PFSK-1 (cell line): ENCODE measurements at regions not wholly inside any gene's neighbourhood (a gene's known extent, or its start where the extent isn't known, plus 50 kb on each side); places are given as distances from the start of the nearest gene placed in this dataset.

Source experiments
- FOXP2 ChIP-seq: optimal IDR thresholded peaks from 2 replicates; pipeline ENCODE3; 2011; ENCODE audit warnings: borderline replicate concordance, control low read depth, inconsistent platforms; ENCODE audit not compliant: insufficient read depth; ENCODE audit errors: extremely low read length, extremely low read depth
- POLR2AphosphoS5 ChIP-seq: IDR thresholded peaks from 2 replicates; pipeline ENCODE4 v1.6.1; 2012; ENCODE audit warnings: low read depth, mild to moderate bottlenecking, control low read depth, low read length, moderate library complexity
- REST ChIP-seq, 2 experiments: IDR thresholded peaks; 2 replicates each; pipeline versions ENCODE4 v1.6.1 to v1.8.0; 2011 to 2012; ENCODE audit warnings: low read depth in 2 of 2, low read length in 2 of 2, control low read depth in 1 of 2, inconsistent platforms in 1 of 2, mild to moderate bottlenecking in 1 of 2, moderate library complexity in 1 of 2; ENCODE audit not compliant: insufficient read depth in 1 of 2
- SIN3A ChIP-seq: IDR thresholded peaks from 2 replicates; pipeline ENCODE4 v1.6.1; 2012; ENCODE audit warnings: mild to moderate bottlenecking, low read length, moderate library complexity, borderline replicate concordance; ENCODE audit not compliant: insufficient read depth
- TAF1 ChIP-seq: IDR thresholded peaks from 2 replicates; pipeline ENCODE4 v1.6.1; 2012; ENCODE audit warnings: low read length, control low read depth, borderline replicate concordance; ENCODE audit not compliant: insufficient read depth

DNA sequence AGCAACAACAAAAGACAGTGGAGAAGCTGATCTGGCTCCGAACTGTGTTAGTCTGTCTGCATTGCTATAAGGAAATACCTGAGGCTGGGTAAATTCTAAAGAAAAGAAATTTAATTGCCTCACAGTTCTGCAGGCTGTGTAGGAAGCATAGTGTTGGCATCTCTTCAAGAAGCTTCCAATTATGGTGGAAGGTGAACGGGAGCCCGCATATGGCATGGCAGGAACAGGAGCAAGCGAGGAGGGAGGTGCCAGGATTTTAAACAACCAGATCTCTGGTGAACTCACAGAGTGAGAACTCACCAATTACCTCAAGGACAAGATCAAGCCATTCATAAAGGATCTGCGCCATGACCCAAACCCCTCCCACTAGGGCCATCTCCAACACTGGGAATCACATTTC lies 293.5 kb downstream of the SMOC2 start:
- TF ChIP-seq REST (IDR thresholded peaks at IDR 0.05; ENCODE audit: insufficient read depth in 1 of 2, low read depth in 2 of 2, low read length in 2 of 2) (no peak), FOXP2 (no peak), SIN3A (no peak), POLR2AphosphoS5 (no peak), TAF1 (no peak)

DNA sequence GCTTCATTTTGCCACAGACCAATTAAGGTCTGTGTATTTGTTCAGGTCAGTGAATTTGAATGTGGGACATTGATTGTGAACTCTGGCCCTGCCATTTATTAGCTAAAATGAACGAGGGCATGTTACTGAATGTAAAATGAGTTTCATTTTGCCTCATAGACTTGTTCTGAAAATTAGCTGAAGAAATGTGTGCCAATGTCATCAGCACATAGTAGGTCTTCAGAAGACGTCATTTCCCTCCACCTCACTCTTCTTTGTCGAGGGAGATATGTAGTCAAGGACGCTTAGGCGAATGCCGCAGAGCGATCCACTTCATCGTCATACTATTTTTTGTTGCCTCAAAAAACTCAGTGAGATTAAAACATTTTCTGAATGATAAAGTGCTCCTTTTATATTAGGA lies 291.7 kb downstream of the SMOC2 start:
- TF ChIP-seq FOXP2, result no peak
- no peak for TF ChIP-seq TAF1
- no peak for TF ChIP-seq SIN3A
- TF ChIP-seq POLR2AphosphoS5, result no peak
- no peak for TF ChIP-seq REST (IDR thresholded peaks at IDR 0.05; ENCODE audit: insufficient read depth in 1 of 2, low read depth in 2 of 2, low read length in 2 of 2)

- no peak for TF ChIP-seq REST (IDR thresholded peaks at IDR 0.05; ENCODE audit: insufficient read depth in 1 of 2, low read depth in 2 of 2, low read length in 2 of 2)
- TF ChIP-seq SIN3A, result no peak
- no peak for TF ChIP-seq POLR2AphosphoS5
- TF ChIP-seq TAF1, result no peak
- no peak for TF ChIP-seq FOXP2
Observed at GRCh38 chr6:168730931-168731716, 290.1 kb downstream of the SMOC2 start.

DNA sequence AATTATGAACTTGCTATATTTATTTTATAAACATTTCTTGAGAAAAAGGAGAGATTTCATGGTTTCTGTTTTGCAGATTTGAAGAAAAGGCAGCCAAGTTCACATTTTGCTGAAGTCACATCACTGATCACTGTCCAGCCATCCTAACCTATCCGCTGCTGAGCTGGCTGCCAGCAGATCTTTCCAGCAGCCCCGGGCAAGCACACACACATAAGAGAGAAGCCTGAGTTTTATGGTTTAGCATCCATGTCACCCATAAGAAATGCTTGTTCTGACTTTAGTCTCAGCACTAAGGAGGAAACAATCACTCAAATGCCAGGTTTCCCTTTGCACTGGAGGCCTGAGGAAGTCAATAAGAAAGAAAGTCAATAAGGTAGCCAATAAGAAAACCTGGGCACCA lies 287.1 kb downstream of the SMOC2 start:
- no peak for TF ChIP-seq POLR2AphosphoS5
- no peak for TF ChIP-seq SIN3A
- no peak for TF ChIP-seq FOXP2
- TF ChIP-seq REST (IDR thresholded peaks at IDR 0.05; ENCODE audit: insufficient read depth in 1 of 2, low read depth in 2 of 2, low read length in 2 of 2), result no peak
- no peak for TF ChIP-seq TAF1

- no peak for TF ChIP-seq REST (IDR thresholded peaks at IDR 0.05; ENCODE audit: insufficient read depth in 1 of 2, low read depth in 2 of 2, low read length in 2 of 2)
- no peak for TF ChIP-seq FOXP2
- TF ChIP-seq SIN3A, result no peak
- no peak for TF ChIP-seq TAF1
- TF ChIP-seq POLR2AphosphoS5, result no peak
Observed at GRCh38 chr6:168726312-168726856, 285.4 kb downstream of the SMOC2 start.
